Stimulated activated CD4-positive, alpha-beta T cell treated with anti-CD3 and anti-CD28 coated beads, Interleukin-12 subunit alpha, Interleukin-12 subunit beta, amount 100 ng/mL, for 48 hours (primary cell): ENCODE measurements at regions not wholly inside any gene's neighbourhood (a gene's known extent, or its start where the extent isn't known, plus 50 kb on each side); places are given as distances from the start of the nearest gene placed in this dataset.

Experiments used
- DNase-seq, 3 donors: peaks; one replicate each; pipeline ENCODE4 v3.0.0-alpha.2; 2020; ENCODE audit warnings: low read depth in 2 of 3, low spot score in 1 of 3

GRCh38 chr3:98968824-98969223 lies 67.3 kb upstream of the DCBLD2 start:
- DNase-seq: no peak

GRCh38 chr3:98968347-98968746 lies 66.9 kb upstream of the DCBLD2 start:
- DNase-seq: no peak

- no peak for DNase-seq
Observed at GRCh38 chr3:98967758-98968157, 66.3 kb upstream of the DCBLD2 start.

DNA sequence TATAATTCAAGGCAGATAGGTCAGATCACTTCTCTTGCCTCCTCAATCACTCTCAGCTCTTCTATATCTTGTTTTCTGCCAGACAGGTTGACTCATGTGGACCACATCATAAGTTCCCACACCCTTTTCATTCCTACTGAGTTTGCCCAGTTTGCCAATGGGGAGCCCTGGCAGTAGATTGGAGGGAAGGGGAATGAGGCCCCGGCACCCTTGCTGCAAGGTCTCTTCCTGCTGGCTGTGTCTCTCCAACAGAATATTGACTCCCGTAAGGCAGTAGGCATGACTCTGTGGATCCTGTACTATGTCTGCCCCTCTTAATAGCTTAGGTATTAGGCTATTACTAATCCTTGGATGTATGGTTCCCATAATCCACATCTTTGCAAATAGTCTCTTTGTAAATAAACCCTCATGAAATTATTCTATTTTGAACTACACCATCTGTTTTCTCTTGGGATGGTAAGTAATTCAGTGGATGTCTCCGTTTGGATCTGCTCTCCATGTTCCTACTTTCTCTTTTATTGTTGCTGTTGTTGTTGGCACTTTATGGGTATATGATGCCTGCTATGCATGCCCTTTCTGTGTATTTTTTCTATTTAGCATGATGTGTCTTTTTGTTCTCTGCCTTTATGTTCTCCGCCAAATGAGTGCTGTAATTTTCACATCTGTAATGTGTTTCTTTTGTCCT lies 65.5 kb upstream of the DCBLD2 start:
- DNase-seq: no peak

DNA sequence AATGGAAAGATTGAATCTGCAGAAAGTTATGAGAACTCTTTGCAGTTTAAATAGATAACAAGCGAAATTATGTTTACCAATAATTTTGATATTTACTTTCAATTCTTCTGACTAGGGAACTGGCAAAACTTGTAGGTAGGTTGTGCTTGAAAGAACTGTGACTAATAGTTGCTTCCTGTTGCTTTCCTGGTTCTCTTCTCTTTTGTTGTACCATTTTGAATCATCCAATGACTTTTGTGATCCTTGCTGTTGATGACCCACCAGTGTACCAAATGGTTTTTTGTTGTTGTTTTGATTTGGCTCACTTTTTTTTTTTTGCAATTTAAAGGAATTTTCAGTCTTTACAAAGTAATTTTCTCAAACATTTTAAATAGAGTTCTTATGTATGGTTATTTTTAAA lies 64.9 kb upstream of the DCBLD2 start:
- no peak for DNase-seq

DNA sequence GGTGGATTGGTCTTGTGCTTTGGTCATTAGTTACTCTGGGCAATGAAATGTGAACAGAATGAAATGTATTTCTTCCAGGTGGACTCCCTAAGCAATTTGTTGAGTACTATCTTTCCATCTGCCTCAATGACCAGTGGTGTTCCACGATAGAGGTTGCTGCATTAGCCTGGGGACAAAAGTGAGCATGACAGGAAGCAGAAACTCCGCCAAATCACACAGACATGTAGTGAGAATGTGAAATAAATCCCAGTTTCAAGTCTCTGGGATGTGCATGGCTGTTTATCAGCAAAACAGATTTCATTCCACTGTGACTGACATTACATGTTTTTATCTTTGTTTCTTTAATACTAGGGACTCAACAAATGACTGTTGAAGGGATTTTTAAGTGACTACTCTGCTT lies 63.3 kb upstream of the DCBLD2 start:
- no peak for DNase-seq

- DNase-seq: no peak
Observed at GRCh38 chr3:98963546-98963945, 62.1 kb upstream of the DCBLD2 start.

DNA sequence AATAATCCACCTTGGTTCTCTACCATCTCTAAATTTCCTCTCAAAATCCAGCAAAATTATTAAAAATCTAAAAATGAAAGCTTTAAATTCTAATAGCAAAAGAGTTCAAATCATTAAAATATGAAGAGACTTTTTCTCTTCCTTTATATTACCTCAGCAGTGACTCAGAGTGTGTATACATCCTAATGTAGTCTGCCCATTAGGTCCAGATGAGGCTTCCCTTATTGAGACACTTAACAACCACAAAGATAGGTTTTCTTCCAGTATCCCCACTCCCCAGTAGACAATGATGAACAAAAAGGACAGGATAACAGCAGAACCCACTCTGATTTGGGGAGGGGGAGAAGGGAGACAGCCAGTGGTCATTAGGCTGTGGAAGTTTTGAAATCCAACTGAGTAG lies 61.5 kb upstream of the DCBLD2 start:
- DNase-seq: no peak

- no peak for DNase-seq
Observed at GRCh38 chr3:98962189-98962930, 60.9 kb upstream of the DCBLD2 start.

GRCh38 chr3:98961161-98962155 lies 60.0 kb upstream of the DCBLD2 start:
- DNase-seq: no peak

DNA sequence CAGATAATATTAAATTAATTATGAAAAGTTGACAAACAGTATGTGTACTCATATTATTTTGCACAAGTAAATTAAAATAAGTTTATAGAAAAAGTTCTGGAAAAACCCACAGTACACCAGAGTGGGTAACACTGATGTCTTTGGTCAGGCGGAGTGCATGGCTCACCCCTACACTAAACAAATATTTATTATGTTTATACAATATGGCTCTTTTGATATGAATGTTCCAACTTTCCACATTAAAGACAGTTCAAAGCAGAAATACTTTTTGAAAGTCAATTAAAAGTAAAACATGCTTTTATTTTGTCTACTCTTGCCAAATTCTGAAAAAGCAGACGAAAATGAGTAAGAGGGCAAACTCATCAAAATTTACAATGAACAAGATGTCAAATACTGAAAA lies 56.2 kb upstream of the DCBLD2 start:
- no peak for DNase-seq

- no peak for DNase-seq
Observed at GRCh38 chr3:98956008-98956407, 54.5 kb upstream of the DCBLD2 start.

- DNase-seq: no peak
Observed at GRCh38 chr3:98954791-98955604, 53.5 kb upstream of the DCBLD2 start.

DNA sequence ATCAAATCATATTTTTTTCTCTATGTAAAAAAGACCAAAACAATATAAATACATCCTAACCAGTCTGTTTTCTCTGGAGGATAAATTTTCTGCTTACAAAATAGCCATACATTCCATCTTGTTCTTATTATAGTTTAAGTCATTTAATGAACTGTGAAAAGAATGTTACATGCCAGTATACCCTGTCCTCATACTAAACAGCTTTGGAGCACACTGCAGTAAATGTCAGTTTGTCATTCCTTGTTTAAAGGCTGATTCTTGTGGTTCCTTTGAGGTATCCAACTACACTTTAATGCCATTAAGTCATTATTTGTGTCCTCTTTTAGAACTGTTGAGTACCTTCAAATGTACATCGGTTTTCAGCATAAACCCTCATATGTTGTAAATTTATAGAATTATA lies 52.7 kb upstream of the DCBLD2 start:
- DNase-seq: no peak

- no peak for DNase-seq
Observed at GRCh38 chr3:98952404-98952803, 50.9 kb upstream of the DCBLD2 start.
